AG04450 (cell line): ENCODE measurements at regions not wholly inside any gene's neighbourhood (a gene's known extent, or its start where the extent isn't known, plus 50 kb on each side); places are given as distances from the start of the nearest gene placed in this dataset.
"Not testable (repeated sequence)": the region's sequence is repeated elsewhere in the genome, so short reads cannot be mapped to it uniquely, and the experiment has no call there.

Source experiments
- CTCF ChIA-PET: fragments of 300-600, 350-600 bp; formaldehyde crosslinking; extraction: SDS; loops from one replicate; lab custom pipeline; 2022; ENCODE audit warnings: antibody characterized with exemption, inconsistent platforms; lab: Charles Lee
- POLR2A ChIA-PET: fragments of 350-600 bp; formaldehyde crosslinking; extraction: SDS; loops from one replicate; lab custom pipeline; 2021; ENCODE audit warnings: antibody characterized with exemption, inconsistent platforms; lab: Yijun Ruan, JAX
- DNase-seq: peaks from one replicate; pipeline ENCODE4 v3.0.0-alpha.2; 2011; ENCODE audit warnings: low read depth, low spot score
- H3K27ac ChIP-seq: one replicate; pipeline ENCODE4 v1.5.1; 2012; ENCODE audit warnings: low read depth, low read length, control low read depth
- H3K27me3 ChIP-seq: one replicate; pipeline ENCODE4 v1.6.0; 2012; ENCODE audit warnings: low read length; ENCODE audit not compliant: control insufficient read depth, insufficient read depth
- H3K4me3 ChIP-seq: 2 replicates; pipeline ENCODE4 v1.5.1; 2011; ENCODE audit warnings: mild to moderate bottlenecking, low read depth, low read length, control low read depth
- H3K9me3 ChIP-seq: 2 replicates; pipeline ENCODE4 v1.5.1; 2012; ENCODE audit warnings: low read length; ENCODE audit not compliant: control insufficient read depth, insufficient read depth
- CTCF ChIP-seq: IDR thresholded peaks from 2 replicates; pipeline ENCODE4 v1.5.1; 2011; ENCODE audit warnings: low read depth, low read length, control low read depth, inconsistent platforms

DNA sequence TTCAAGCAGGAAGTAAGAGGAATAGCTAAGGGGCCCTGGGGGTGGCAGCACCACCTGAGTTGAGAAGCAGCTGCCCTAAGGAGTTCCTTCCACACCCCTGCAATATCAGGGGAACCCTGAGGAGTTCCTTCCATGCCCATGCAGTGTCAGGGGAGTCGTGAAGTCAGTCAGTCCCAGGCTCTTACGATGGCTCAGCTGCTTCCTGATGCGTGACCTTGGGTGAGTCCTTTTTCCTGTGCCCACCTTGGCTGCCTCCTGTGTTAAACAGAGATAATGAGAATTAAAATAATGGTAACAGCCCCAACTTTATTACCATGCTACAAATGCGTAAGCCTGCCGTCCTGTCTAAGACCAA, 181.1 kb downstream of the MIAT start:
- no peaks in the 10 kb centered on the region for H3K9me3 ChIP-seq
- no peak overlapping the region for H3K27ac ChIP-seq
- no peak overlapping the region for H3K4me3 ChIP-seq
- H3K27me3 ChIP-seq: peaks cover 35% of the 10 kb centered on the region
- no peak for TF ChIP-seq CTCF
- ChIA-PET POLR2A (no interaction called here), CTCF (no interaction called here)
- no peak for DNase-seq

- Histone ChIP-seq H3K4me3 (no peak overlapping the region), H3K27ac (no peak overlapping the region), H3K9me3 (no peaks in the 10 kb centered on the region), H3K27me3 (peaks cover 40% of the 10 kb centered on the region)
- DNase-seq: no peak
- no peak for TF ChIP-seq CTCF
- ChIA-PET CTCF (no interaction called here), POLR2A (no interaction called here)
Measured at GRCh38 chr22:26839216-26839615, 181.8 kb downstream of the MIAT start.

- POLR2A ChIA-PET: interaction anchor here (0.5 kb wide), 1 partner anchor 27 kb away, joined by 6 read pairs; no protein-coding TSS in a partner anchor
- H3K27ac ChIP-seq, DNase-seq, H3K4me3 ChIP-seq, CTCF ChIA-PET, H3K9me3 ChIP-seq: not testable (repeated sequence)
- peaks cover 40% of the 10 kb centered on the region for H3K27me3 ChIP-seq
Measured at GRCh38 chr22:26840770-26841169, 183.4 kb downstream of the MIAT start.

- Histone ChIP-seq H3K27ac (no peak overlapping the region), H3K9me3 (no peaks in the 10 kb centered on the region), H3K4me3 (no peak overlapping the region), H3K27me3 (peaks cover 37% of the 10 kb centered on the region)
- TF ChIP-seq CTCF: no peak
- DNase-seq: no peak
- CTCF ChIA-PET: no interaction called here
- POLR2A ChIA-PET: no interaction called here
Measured at GRCh38 chr22:26842103-26842502, 184.7 kb downstream of the MIAT start.

- no peak for TF ChIP-seq CTCF
- Histone ChIP-seq H3K27me3 (peaks cover 30% of the 10 kb centered on the region), H3K4me3 (no peak overlapping the region), H3K9me3 (no peaks in the 10 kb centered on the region), H3K27ac (no peak overlapping the region)
- POLR2A ChIA-PET: no interaction called here
- DNase-seq: no peak
- CTCF ChIA-PET: no interaction called here
Measured at GRCh38 chr22:26845021-26845743, 187.8 kb downstream of the MIAT start.

- CTCF ChIA-PET: no interaction called here
- POLR2A ChIA-PET: no interaction called here
- DNase-seq: no peak
- peaks cover 27% of the 10 kb centered on the region for H3K27me3 ChIP-seq
- H3K4me3 ChIP-seq: no peak overlapping the region
- no peak for TF ChIP-seq CTCF
- H3K27ac ChIP-seq: no peak overlapping the region
- H3K9me3 ChIP-seq: no peaks in the 10 kb centered on the region
Measured at GRCh38 chr22:26846076-26846475, 188.7 kb downstream of the MIAT start.
